Stomach (tissue), 4 donors: ENCODE measurements at regions not wholly inside any gene's neighbourhood (a gene's known extent, or its start where the extent isn't known, plus 50 kb on each side); places are given as distances from the start of the nearest gene placed in this dataset.

ENCODE experiments used
- CTCF ChIP-seq, 7 experiments: fragments of 450-650 bp in 4 of 7; fragments of 200-600 bp in 3 of 7; sonication (generic) in 3 of 7; IDR thresholded peaks; one replicate each; pipeline ENCODE4 v1.5.1; 2016 to 2019; ENCODE audit warnings: antibody characterized with exemption in 7 of 7, control low read depth in 2 of 7, mild to moderate bottlenecking in 1 of 7
- EP300 ChIP-seq: sonication (generic); formaldehyde crosslinking; IDR thresholded peaks from one replicate; pipeline ENCODE4 v1.6.1; 2017; ENCODE audit warnings: antibody characterized with exemption

GRCh38 chr13:37277007-37277406, 171.5 kb upstream of the CSNK1A1L start:
- TF ChIP-seq CTCF (IDR thresholded peaks at IDR 0.05) (no peak), EP300 (no peak)
